HEK293T (cell line): ENCODE measurements at regions not wholly inside any gene's neighbourhood (a gene's known extent, or its start where the extent isn't known, plus 50 kb on each side); places are given as distances from the start of the nearest gene placed in this dataset.

Experiments used
- ARNT ChIP-seq: fragments of 450-650 bp; IDR thresholded peaks from 2 replicates; pipeline ENCODE4 v1.6.1; 2017; ENCODE audit warnings: mild to moderate bottlenecking
- BHLHE40 ChIP-seq: fragments of 450-650 bp; IDR thresholded peaks from 2 replicates; pipeline ENCODE4 v1.6.1; 2016; ENCODE audit warnings: mild to moderate bottlenecking, moderate library complexity, borderline replicate concordance
- CTBP1 ChIP-seq: fragments of 450-650 bp; IDR thresholded peaks from 2 replicates; pipeline ENCODE4 v1.6.1; 2016; ENCODE audit warnings: borderline replicate concordance
- ELF4 ChIP-seq: fragments of 450-650 bp; IDR thresholded peaks from 2 replicates; pipeline ENCODE4 v1.6.1; 2017; ENCODE audit warnings: antibody characterized with exemption
- FOXA1 ChIP-seq: fragments of 450-650 bp; IDR thresholded peaks from 2 replicates; pipeline ENCODE4 v1.6.1; 2016; ENCODE audit warnings: mild to moderate bottlenecking
- FOXK2 ChIP-seq: fragments of 450-650 bp; IDR thresholded peaks from 2 replicates; pipeline ENCODE4 v1.6.1; 2016; ENCODE audit warnings: mild to moderate bottlenecking
- FOXM1 ChIP-seq: fragments of 450-650 bp; IDR thresholded peaks from 2 replicates; pipeline ENCODE4 v1.6.1; 2017; ENCODE audit warnings: mild to moderate bottlenecking, borderline replicate concordance
- HDGF ChIP-seq: fragments of 450-650 bp; IDR thresholded peaks from 2 replicates; pipeline ENCODE4 v1.6.1; 2017; ENCODE audit warnings: antibody characterized with exemption, borderline replicate concordance
- LEF1 ChIP-seq: fragments of 450-650 bp; IDR thresholded peaks from 2 replicates; pipeline ENCODE4 v1.6.1; 2017; ENCODE audit warnings: mild to moderate bottlenecking, borderline replicate concordance
- SP1 ChIP-seq: fragments of 450-650 bp; IDR thresholded peaks from 2 replicates; pipeline ENCODE4 v1.6.1; 2017
- SUZ12 ChIP-seq: fragments of 450-650 bp; IDR thresholded peaks from 2 replicates; pipeline ENCODE4 v1.6.1; 2016; ENCODE audit warnings: mild to moderate bottlenecking
- TARDBP ChIP-seq: fragments of 450-650 bp; IDR thresholded peaks from 2 replicates; pipeline ENCODE4 v1.6.1; 2016
- TF ChIP-seq, protein P1 (sequence below): fragments of 450-650 bp; IDR thresholded peaks from 2 replicates; pipeline ENCODE4 v1.6.1; 2016

DNA sequence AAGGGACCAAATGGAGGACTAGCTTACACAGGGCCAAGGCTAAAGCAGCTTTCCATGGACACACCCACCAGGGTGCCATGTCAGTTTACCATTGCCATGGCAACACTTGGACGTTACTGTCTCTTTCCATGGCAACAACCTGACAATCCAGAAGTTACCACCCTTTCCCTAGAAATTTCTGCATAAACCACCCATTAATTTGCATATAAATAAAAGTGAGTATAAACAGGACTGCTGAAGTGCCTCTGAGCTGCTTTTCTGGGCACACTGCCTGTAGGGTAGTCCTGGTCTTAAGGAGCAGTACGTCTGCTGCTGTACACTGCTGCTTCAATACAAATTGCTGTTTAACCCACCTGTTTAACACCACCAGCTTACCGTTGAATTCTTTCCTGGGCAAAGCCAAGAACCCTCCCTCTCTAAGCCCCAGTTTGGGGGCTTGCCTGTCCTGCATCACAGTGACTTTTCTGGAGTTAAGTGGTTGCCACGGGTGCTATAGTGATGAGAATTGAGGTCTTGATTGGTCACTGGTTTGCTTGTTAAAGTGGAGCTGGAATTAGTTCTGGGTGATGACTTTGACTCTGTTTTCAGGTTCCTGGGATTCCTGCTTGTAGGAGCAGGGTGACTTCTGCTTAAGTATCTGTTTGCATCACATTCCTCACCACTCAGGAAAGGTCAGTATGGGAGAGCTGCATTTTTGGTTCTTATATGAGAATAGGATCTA is 83.2 kb downstream of the CLDN17 start:
- TF ChIP-seq ARNT (no peak), FOXM1 (no peak), ELF4 (no peak), SUZ12 (no peak), HDGF (no peak), BHLHE40 (no peak), FOXK2 (no peak), FOXA1 (no peak), LEF1 (no peak), SP1 (no peak), TARDBP (no peak), CTBP1 (no peak)
- TF ChIP-seq, protein P1, sequence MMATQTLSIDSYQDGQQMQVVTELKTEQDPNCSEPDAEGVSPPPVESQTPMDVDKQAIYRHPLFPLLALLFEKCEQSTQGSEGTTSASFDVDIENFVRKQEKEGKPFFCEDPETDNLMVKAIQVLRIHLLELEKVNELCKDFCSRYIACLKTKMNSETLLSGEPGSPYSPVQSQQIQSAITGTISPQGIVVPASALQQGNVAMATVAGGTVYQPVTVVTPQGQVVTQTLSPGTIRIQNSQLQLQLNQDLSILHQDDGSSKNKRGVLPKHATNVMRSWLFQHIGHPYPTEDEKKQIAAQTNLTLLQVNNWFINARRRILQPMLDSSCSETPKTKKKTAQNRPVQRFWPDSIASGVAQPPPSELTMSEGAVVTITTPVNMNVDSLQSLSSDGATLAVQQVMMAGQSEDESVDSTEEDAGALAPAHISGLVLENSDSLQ = no peak
